GM13976 (cell line): ENCODE measurements at regions not wholly inside any gene's neighbourhood (a gene's known extent, or its start where the extent isn't known, plus 50 kb on each side); places are given as distances from the start of the nearest gene placed in this dataset.

Experiments
- DNase-seq: peaks from one replicate; pipeline ENCODE4 v3.0.0; 2012; ENCODE audit warnings: low spot score
- in situ Hi-C: fragments of 300-500 bp; cut with MboI; formaldehyde crosslinking; loops from one replicate; pipeline ENCODE4 v1.12.0; 2022; ENCODE audit warnings: low sequenced_read_pairs, mixed read lengths, inconsistent platforms; ENCODE audit not compliant: unreplicated experiment
- TF ChIP-seq, protein P1 (sequence below): IDR thresholded peaks from 2 replicates; pipeline ENCODE4 v1.5.1; 2012; ENCODE audit warnings: borderline replicate concordance, mild to moderate bottlenecking; ENCODE audit not compliant: insufficient read depth; ENCODE audit errors: extremely low read depth, missing control alignments, control extremely low read depth

DNA sequence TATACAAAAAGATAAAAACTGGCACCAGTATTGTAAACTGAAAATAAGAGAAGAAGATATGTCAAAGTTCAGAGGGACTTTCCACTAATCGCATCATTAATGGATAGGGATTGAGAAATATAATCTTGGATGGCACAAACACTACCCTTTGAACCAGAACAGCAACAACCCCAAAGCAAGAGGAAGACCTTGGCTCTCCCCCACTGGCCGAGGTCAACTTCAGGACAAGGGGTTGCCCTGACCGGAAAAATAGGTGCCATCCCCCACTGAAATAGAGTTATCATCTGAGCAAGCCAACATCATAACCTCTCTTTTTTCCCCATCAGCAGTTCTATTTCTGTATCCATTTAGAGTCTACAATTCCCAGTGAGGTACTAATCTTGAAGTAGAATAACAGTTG is 72.4 kb upstream of the PCED1B start:
- no peak for DNase-seq
- TF ChIP-seq, protein P1, sequence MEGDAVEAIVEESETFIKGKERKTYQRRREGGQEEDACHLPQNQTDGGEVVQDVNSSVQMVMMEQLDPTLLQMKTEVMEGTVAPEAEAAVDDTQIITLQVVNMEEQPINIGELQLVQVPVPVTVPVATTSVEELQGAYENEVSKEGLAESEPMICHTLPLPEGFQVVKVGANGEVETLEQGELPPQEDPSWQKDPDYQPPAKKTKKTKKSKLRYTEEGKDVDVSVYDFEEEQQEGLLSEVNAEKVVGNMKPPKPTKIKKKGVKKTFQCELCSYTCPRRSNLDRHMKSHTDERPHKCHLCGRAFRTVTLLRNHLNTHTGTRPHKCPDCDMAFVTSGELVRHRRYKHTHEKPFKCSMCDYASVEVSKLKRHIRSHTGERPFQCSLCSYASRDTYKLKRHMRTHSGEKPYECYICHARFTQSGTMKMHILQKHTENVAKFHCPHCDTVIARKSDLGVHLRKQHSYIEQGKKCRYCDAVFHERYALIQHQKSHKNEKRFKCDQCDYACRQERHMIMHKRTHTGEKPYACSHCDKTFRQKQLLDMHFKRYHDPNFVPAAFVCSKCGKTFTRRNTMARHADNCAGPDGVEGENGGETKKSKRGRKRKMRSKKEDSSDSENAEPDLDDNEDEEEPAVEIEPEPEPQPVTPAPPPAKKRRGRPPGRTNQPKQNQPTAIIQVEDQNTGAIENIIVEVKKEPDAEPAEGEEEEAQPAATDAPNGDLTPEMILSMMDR: no peak
- in situ Hi-C loops: loop anchor here (25.0 kb wide), 1 partner anchor 870 kb away; no protein-coding TSS in a partner anchor

DNA sequence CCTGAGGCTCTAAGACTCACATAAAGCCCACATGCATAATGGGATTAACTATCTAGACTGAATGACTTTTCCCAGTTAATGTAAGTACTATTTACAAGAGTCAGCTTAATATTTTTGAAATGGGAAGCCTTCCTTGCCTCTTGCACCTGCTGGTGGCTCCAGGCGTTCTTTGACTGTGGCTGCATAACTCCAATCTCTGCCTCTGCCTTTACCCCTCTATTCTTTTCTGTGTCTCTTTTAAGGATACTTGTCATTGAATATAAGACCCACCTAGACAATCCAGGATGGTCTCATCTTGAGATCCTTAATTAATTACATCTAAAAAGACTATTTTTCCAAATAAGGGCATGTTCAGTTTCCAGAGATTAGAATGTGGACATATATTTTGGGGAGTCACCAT is 66.9 kb upstream of the PCED1B start:
- TF ChIP-seq, protein P1: no peak
- in situ Hi-C loops: loop anchor here (25.0 kb wide), 1 partner anchor 875 kb away; no protein-coding TSS in a partner anchor
- DNase-seq: no peak

DNA sequence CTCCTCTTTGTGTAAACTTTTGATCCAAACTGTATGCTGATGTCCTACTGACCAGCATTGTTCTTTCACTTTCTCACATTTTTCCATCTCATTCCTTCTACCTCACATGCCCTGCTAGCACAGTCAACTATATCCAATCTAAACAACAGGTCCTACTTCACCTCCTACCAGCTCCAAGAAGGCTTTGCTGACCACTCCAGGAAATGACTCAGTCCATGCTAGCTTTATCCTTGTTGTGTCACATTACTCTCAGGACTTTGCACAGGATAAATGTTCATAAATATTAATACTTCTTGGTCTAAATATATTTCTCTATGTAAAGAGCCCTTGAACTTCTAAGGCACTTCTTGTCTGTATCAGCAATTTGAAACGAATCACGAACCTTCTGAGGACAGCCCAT is 64.9 kb upstream of the PCED1B start:
- TF ChIP-seq, protein P1: no peak
- in situ Hi-C loops: loop anchor here (25.0 kb wide), 1 partner anchor 877 kb away; no protein-coding TSS in a partner anchor
- no peak for DNase-seq

DNA sequence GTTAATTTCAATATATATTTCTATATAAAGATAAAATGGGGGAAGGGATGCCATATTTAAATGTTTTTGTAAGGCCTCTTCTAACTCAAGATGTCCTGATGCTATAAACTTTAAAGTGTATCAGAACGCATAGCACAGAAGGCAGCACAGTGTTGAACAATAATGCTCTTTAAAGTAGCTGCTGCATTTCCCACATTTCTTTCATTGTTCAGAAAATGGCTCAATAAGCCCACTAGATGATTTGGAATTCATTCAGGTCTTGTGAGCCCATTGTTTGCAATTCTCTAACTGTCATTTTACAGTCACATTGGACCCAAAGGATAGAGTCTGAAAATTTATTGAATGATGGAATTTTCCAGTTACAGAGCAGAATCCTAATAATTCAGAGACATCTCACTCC is 64.0 kb upstream of the PCED1B start:
- in situ Hi-C loops: loop anchor here (25.0 kb wide), 1 partner anchor 878 kb away; no protein-coding TSS in a partner anchor
- no peak for DNase-seq
- TF ChIP-seq, protein P1: no peak

DNA sequence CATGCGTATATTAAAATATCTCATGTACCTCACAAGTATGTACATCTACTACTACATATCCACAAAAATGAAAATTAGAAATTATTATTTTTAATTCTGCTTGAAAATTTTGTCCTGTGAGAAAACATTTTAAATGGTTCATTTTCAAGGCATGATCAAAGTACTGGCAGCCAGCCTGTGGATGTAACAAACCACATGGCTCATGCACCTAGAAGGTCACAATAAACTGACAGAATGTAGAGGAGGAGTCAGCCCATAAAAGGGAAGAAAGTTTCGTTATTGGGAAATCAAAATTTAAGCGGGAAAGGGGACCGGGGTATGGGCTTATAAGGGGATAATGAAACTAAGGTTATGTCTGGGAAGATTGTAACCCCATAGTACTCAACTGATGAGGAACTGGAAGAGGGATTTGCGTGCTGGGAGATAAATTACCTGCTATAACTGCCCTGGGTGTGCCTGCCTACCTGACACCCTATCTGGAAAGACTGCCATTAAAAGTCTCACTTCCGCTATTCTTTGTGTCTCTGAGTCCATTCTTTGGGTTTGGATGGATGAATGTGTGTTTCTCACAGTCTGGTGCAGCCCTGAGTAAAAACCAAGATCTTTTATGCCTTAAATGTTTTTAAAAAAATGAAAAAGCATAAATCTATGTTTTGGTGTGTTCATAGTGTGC is 62.2 kb upstream of the PCED1B start:
- in situ Hi-C loops: loop anchor here (25.0 kb wide), 1 partner anchor 880 kb away; no protein-coding TSS in a partner anchor
- no peak for DNase-seq
- TF ChIP-seq, protein P1: no peak

DNA sequence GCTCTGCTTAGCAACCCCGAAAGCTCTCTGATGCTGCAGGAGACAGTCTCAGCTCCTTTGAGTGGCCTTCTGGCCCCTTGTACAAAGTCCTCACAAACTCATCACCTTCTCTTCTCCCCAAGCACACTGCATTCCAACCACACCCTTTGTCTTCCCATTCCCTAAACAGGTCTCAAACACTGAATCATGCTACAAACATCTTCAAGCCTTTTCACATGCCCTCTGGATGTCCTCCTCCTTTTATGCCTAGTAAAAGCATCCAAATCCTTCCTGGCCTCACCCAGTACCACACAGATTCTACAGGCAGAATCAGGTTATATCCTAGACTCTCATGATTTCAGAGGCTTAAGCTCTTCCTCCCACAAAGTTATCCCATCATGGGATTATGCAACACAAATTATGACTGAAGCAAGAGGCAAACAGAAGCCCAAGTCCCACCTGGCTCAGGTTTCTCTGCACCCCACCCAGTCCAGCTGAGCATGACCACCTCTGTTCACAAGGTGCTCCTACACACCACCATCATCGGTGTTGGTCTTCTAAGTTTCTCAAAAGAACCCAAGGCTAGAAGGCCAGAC is 61.4 kb upstream of the PCED1B start:
- DNase-seq: no peak
- TF ChIP-seq, protein P1: no peak
- in situ Hi-C loops: loop anchor here (25.0 kb wide), 1 partner anchor 881 kb away; no protein-coding TSS in a partner anchor
